ENCODE measurements at regions not wholly inside any gene's neighbourhood (a gene's known extent, or its start where the extent isn't known, plus 50 kb on each side); places are given as distances from the start of the nearest gene placed in this dataset.
"Not testable (repeated sequence)": the region's sequence is repeated elsewhere in the genome, so short reads cannot be mapped to it uniquely, and the experiment has no call there.

GRCh38 chr7:67359900-67360299 is 363.3 kb downstream of the TYW1 start:
- ATAC-seq = peak in 3 of 4 donors; percentile 20 to 94 (median 21)
- Histone ChIP-seq H3K27ac (no peak overlapping the region), H3K4me1 (no peaks in the 10 kb centered on the region), H3K27me3 (no peaks in the 10 kb centered on the region), H3K4me3 (no peak overlapping the region), H3K9me3 (peaks cover 0 to 4% (median 0%) of the 10 kb centered on the region in 4 donors), H3K36me3 (no peaks in the 10 kb centered on the region)
- intact Hi-C loops (cut with DNase I) = no loop called here
- no peak for DNase-seq
- 33% methylated on average over 3 of the region's 3 CpGs for WGBS (ENCODE audit: insufficient coverage, low coverage, low lambda C conversion rate, missing lambda C conversion rate)
- TF ChIP-seq CTCF (IDR thresholded peaks at IDR 0.05) (no peak), POLR2A (IDR thresholded peaks at IDR 0.05) (no peak)

GRCh38 chr7:67361150-67361549 is 364.5 kb downstream of the TYW1 start:
- H3K9me3 ChIP-seq = peaks cover 0 to 4% (median 0%) of the 10 kb centered on the region in 4 donors
- intact Hi-C loops (cut with DNase I) = no loop called here
- no peak overlapping the region for H3K4me3 ChIP-seq
- WGBS (ENCODE audit: insufficient coverage, low coverage, low lambda C conversion rate, missing lambda C conversion rate) = 73% methylated on average over 4 of the region's 4 CpGs
- ATAC-seq = no peak
- no peak for DNase-seq
- no peaks in the 10 kb centered on the region for H3K4me1 ChIP-seq
- H3K27me3 ChIP-seq = no peaks in the 10 kb centered on the region
- no peaks in the 10 kb centered on the region for H3K36me3 ChIP-seq
- TF ChIP-seq POLR2A (IDR thresholded peaks at IDR 0.05) (no peak), CTCF (IDR thresholded peaks at IDR 0.05) (no peak)
- H3K27ac ChIP-seq = no peak overlapping the region

DNA sequence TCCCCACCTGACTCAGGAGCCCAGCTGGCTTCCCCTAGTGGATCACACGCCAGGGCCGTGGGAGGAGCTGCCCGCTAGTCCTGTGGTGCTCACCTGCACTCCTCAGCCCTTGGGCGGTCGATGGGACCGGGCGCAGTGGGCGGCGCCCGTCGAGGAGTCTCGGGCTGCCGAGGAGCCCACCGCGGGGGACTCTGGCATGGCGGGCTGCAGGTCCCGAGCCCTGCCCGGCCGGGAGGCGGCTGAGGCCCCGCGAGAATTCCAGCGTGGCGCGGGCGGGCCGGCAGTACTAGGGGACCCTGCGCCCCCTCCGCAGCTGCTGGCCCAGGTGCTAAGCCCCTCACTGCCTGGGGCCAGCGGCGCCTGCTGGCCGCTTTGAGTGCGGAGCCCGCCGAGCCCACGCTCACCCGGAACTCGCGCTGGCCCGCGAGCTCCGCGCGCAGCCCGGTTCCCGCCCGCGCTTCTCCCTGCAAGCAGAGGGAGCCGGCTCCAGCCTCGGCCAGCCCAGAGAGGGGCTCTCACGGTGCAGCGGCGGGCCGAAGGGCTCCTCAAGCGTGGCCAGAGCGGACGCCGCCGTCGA is 367.9 kb downstream of the TYW1 start:
- no peak overlapping the region for H3K27ac ChIP-seq
- intact Hi-C loops (cut with DNase I) = no loop called here
- ATAC-seq (peak in 1 of 4 donors; percentile 26), DNase-seq (no peak)
- H3K9me3 ChIP-seq = no peaks in the 10 kb centered on the region
- no peaks in the 10 kb centered on the region for H3K4me1 ChIP-seq
- H3K4me3 ChIP-seq = no peak overlapping the region
- no peaks in the 10 kb centered on the region for H3K36me3 ChIP-seq
- WGBS (ENCODE audit: insufficient coverage, low coverage, low lambda C conversion rate, missing lambda C conversion rate) = 93% methylated on average over 10 of the region's 60 CpGs
- H3K27me3 ChIP-seq = no peaks in the 10 kb centered on the region
- TF ChIP-seq CTCF (IDR thresholded peaks at IDR 0.05) = no peak
- no peak for TF ChIP-seq POLR2A (IDR thresholded peaks at IDR 0.05)

DNA sequence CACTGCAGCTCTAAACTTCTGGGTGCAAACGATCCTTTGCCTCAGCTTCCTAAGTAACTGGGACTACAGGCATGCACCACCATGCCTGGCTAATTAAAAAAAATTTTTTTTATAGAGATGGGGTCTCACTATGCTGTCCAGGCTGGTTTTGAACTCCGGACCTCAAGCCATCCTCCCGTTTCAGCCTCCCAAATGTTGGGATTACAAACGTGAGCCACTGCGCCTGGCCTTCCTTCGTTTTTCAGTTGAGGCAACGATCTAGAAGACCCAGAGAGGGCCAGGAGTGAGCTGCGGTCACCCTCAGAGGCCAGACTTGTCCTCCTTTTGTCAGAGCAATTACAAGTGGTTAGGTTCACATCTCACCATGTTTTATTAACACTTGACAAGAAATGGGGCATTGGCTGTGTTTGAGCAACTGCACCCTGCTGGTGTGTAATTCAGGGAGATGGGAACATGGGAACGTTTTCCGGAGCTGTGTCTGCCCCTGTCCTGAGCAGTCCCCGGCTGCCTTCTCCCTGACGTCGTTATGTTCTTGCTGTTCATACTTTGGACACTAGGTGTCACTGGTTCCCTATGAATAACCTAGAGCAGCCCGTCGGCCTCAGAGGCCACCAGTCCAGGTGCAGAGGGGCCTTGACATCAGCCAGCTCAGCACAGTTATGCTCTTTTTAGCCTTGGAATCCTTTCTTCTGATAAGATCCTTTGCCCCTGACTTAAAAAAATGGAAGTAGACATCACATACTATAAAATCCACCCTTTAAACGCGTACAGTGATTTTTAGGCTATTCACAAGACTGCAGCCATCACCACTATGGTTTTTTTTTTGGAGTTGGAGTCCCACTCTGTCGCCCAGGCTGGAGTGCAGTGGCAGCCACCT is 375.0 kb downstream of the TYW1 start:
- ATAC-seq (peak; percentile 97 to 99 (median 98)), DNase-seq (peak in 2 of 3 donors; percentile 43 to 57)
- Histone ChIP-seq H3K4me1 (no peaks in the 10 kb centered on the region), H3K36me3 (no peaks in the 10 kb centered on the region), H3K4me3 (no peak overlapping the region), H3K9me3 (no peaks in the 10 kb centered on the region), H3K27ac (no peak overlapping the region), H3K27me3 (no peaks in the 10 kb centered on the region)
- 25% methylated on average over 14 of the region's 18 CpGs for WGBS (ENCODE audit: insufficient coverage, low coverage, low lambda C conversion rate, missing lambda C conversion rate)
- TF ChIP-seq POLR2A (IDR thresholded peaks at IDR 0.05) (no peak), CTCF (IDR thresholded peaks at IDR 0.05) (peak; percentile 74 to 80 (median 78))
- intact Hi-C loops (cut with DNase I) = no loop called here

DNA sequence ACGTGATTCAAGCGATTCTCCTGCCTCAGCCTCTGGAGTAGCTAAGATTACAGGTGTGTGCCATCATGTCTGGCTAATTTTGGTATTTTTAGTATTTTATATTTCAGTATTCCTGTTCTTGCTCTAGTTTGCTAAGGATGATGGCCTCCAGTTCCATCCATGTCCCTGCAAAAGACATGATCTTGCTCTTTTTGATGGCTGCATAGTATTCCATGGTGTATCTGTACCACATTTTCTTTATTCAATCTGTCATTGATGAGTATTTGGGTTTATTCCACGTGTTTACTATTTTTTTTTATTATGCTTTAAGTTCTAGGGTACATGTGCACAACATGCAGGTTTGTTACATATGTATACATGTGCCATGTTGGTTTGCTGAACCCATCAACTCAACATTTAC is 376.8 kb downstream of the TYW1 start:
- H3K9me3 ChIP-seq; H3K27ac ChIP-seq; DNase-seq; H3K36me3 ChIP-seq; H3K27me3 ChIP-seq; H3K4me1 ChIP-seq; H3K4me3 ChIP-seq; intact Hi-C loops (cut with DNase I); ATAC-seq: not testable (repeated sequence)
- WGBS (ENCODE audit: insufficient coverage, low coverage, low lambda C conversion rate, missing lambda C conversion rate) = 65% methylated on average over 3 of the region's 3 CpGs
